ENCODE measurements at regions not wholly inside any gene's neighbourhood (a gene's known extent, or its start where the extent isn't known, plus 50 kb on each side); places are given as distances from the start of the nearest gene placed in this dataset.

DNA sequence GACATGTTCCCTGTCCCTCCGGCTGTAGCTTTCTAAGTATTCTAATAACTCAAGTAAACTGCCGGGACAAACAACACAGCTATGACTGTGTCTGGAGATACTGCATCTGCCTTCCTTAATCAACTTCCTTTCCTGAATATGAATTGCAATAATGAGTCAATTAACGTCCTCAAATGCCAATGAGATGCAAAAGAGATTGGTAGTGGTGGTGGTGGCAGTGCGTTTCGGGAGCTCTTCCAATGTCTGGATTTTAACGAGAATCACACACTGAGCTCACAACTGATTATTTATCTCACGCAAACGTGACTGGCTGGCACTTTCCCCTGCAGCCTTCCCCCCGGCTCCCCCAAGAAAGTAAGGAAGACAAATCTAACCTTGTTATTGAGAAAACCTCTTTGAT, 226.1 kb upstream of the GK2 start:
- DNase-seq (ENCODE audit: insufficient read length, low spot score) (no peak), FAIRE-seq (no peak)
- no peak for TF ChIP-seq POLR2AphosphoS5 (IDR thresholded peaks at IDR 0.05; ENCODE audit: low read depth, low read length)
- no peak for TF ChIP-seq TAF1 (IDR thresholded peaks at IDR 0.05; ENCODE audit: low read depth, low read length)
- TF ChIP-seq POU2F2 (IDR thresholded peaks at IDR 0.05; ENCODE audit: low read depth, low read length): no peak
- no peak for TF ChIP-seq POLR2A (IDR thresholded peaks at IDR 0.05; ENCODE audit: low read depth, low read length)
- no peak for TF ChIP-seq SPI1 (IDR thresholded peaks at IDR 0.05; ENCODE audit: low read depth, low read length)
- TF ChIP-seq PAX5 (IDR thresholded peaks at IDR 0.05; ENCODE audit: insufficient read depth, low read length, severe bottlenecking): no peak

GRCh38 chr4:79632114-79632513, 224.1 kb upstream of the GK2 start:
- TF ChIP-seq PAX5 (IDR thresholded peaks at IDR 0.05; ENCODE audit: insufficient read depth, low read length, severe bottlenecking) (no peak), SPI1 (IDR thresholded peaks at IDR 0.05; ENCODE audit: low read depth, low read length) (no peak), TAF1 (IDR thresholded peaks at IDR 0.05; ENCODE audit: low read depth, low read length) (no peak), POLR2AphosphoS5 (IDR thresholded peaks at IDR 0.05; ENCODE audit: low read depth, low read length) (no peak), POLR2A (IDR thresholded peaks at IDR 0.05; ENCODE audit: low read depth, low read length) (no peak), POU2F2 (IDR thresholded peaks at IDR 0.05; ENCODE audit: low read depth, low read length) (no peak)
- FAIRE-seq: no peak

GRCh38 chr4:79626611-79627010, 218.6 kb upstream of the GK2 start:
- no peak for DNase-seq (ENCODE audit: insufficient read length, low spot score)
- FAIRE-seq: no peak
- TF ChIP-seq SPI1 (IDR thresholded peaks at IDR 0.05; ENCODE audit: low read depth, low read length): no peak
- no peak for TF ChIP-seq TAF1 (IDR thresholded peaks at IDR 0.05; ENCODE audit: low read depth, low read length)
- TF ChIP-seq POU2F2 (IDR thresholded peaks at IDR 0.05; ENCODE audit: low read depth, low read length): no peak

More at GRCh38 chr4:79632114-79632513, 224.1 kb upstream of the GK2 start:
- DNase-seq (ENCODE audit: insufficient read length, low spot score): no peak

- TF ChIP-seq POLR2A (IDR thresholded peaks at IDR 0.05; ENCODE audit: low read depth, low read length) (no peak), TAF1 (IDR thresholded peaks at IDR 0.05; ENCODE audit: low read depth, low read length) (no peak), PAX5 (IDR thresholded peaks at IDR 0.05; ENCODE audit: insufficient read depth, low read length, severe bottlenecking) (no peak), SPI1 (IDR thresholded peaks at IDR 0.05; ENCODE audit: low read depth, low read length) (no peak), POU2F2 (IDR thresholded peaks at IDR 0.05; ENCODE audit: low read depth, low read length) (no peak), POLR2AphosphoS5 (IDR thresholded peaks at IDR 0.05; ENCODE audit: low read depth, low read length) (no peak)
- DNase-seq (ENCODE audit: insufficient read length, low spot score) (no peak), FAIRE-seq (no peak)
These were observed 218.1 kb upstream of the GK2 start for GRCh38 chr4:79626101-79626500.

GRCh38 chr4:79625361-79625760, 217.3 kb upstream of the GK2 start:
- DNase-seq (ENCODE audit: insufficient read length, low spot score) (no peak), FAIRE-seq (no peak)
- TF ChIP-seq TAF1 (IDR thresholded peaks at IDR 0.05; ENCODE audit: low read depth, low read length): no peak
- no peak for TF ChIP-seq SPI1 (IDR thresholded peaks at IDR 0.05; ENCODE audit: low read depth, low read length)
- no peak for TF ChIP-seq PAX5 (IDR thresholded peaks at IDR 0.05; ENCODE audit: insufficient read depth, low read length, severe bottlenecking)
- no peak for TF ChIP-seq POU2F2 (IDR thresholded peaks at IDR 0.05; ENCODE audit: low read depth, low read length)
- TF ChIP-seq POLR2AphosphoS5 (IDR thresholded peaks at IDR 0.05; ENCODE audit: low read depth, low read length): no peak
- no peak for TF ChIP-seq POLR2A (IDR thresholded peaks at IDR 0.05; ENCODE audit: low read depth, low read length)

DNA sequence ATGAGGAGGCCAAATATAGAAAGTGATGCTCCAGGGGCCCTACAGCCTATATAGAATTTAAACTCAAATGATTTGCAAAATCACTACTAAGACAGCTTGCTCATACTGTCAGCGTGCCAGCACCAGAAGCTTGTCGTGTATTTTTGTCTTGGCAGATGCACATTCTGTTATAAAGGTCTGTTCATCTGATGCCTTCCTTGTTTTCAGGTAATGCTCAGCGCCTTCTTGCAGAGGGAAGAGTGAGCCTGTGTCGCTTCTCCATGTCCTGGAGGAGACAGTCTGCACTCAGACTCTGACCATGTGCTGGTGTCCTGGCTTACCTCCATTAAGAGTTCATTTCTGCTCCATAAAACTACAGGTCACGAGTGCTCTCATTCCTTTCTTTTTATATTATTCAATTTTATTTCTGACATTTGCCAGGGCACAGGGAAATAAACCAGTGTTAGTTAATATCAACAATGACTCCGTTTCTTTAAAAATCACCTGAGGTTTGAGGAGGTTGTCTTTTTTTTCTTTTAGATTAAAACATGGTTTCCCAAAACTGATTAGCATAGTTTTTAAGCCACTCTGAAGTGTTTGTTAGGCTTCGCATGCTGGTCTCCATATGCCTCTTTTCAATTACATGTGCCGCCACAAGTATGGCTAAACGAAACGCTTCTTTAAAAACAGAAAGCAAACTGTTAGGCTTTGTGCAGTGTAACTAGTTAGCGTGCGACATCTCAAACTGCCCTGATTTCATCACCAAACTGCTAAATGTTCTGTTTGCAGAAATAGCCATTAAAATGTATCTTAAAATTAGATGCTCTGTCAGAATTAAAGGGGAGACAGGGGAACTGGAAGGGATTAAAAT, 215.2 kb upstream of the GK2 start:
- DNase-seq (ENCODE audit: insufficient read length, low spot score) (no peak), FAIRE-seq (no peak)
- TF ChIP-seq POU2F2 (IDR thresholded peaks at IDR 0.05; ENCODE audit: low read depth, low read length) (no peak), POLR2AphosphoS5 (IDR thresholded peaks at IDR 0.05; ENCODE audit: low read depth, low read length) (no peak), PAX5 (IDR thresholded peaks at IDR 0.05; ENCODE audit: insufficient read depth, low read length, severe bottlenecking) (no peak), POLR2A (IDR thresholded peaks at IDR 0.05; ENCODE audit: low read depth, low read length) (no peak), SPI1 (IDR thresholded peaks at IDR 0.05; ENCODE audit: low read depth, low read length) (no peak), TAF1 (IDR thresholded peaks at IDR 0.05; ENCODE audit: low read depth, low read length) (no peak)

- TF ChIP-seq POLR2A (IDR thresholded peaks at IDR 0.05; ENCODE audit: low read depth, low read length): no peak
- no peak for TF ChIP-seq POU2F2 (IDR thresholded peaks at IDR 0.05; ENCODE audit: low read depth, low read length)
- no peak for TF ChIP-seq POLR2AphosphoS5 (IDR thresholded peaks at IDR 0.05; ENCODE audit: low read depth, low read length)
- TF ChIP-seq PAX5 (IDR thresholded peaks at IDR 0.05; ENCODE audit: insufficient read depth, low read length, severe bottlenecking): no peak
- no peak for TF ChIP-seq SPI1 (IDR thresholded peaks at IDR 0.05; ENCODE audit: low read depth, low read length)
- TF ChIP-seq TAF1 (IDR thresholded peaks at IDR 0.05; ENCODE audit: low read depth, low read length): no peak
- FAIRE-seq: no peak
- no peak for DNase-seq (ENCODE audit: insufficient read length, low spot score)
These were observed 213.0 kb upstream of the GK2 start for GRCh38 chr4:79621061-79621460.

- FAIRE-seq (no peak), DNase-seq (ENCODE audit: insufficient read length, low spot score) (no peak)
- TF ChIP-seq PAX5 (IDR thresholded peaks at IDR 0.05; ENCODE audit: insufficient read depth, low read length, severe bottlenecking): no peak
- TF ChIP-seq TAF1 (IDR thresholded peaks at IDR 0.05; ENCODE audit: low read depth, low read length): no peak
- no peak for TF ChIP-seq SPI1 (IDR thresholded peaks at IDR 0.05; ENCODE audit: low read depth, low read length)
- TF ChIP-seq POLR2A (IDR thresholded peaks at IDR 0.05; ENCODE audit: low read depth, low read length): no peak
- TF ChIP-seq POU2F2 (IDR thresholded peaks at IDR 0.05; ENCODE audit: low read depth, low read length): no peak
- no peak for TF ChIP-seq POLR2AphosphoS5 (IDR thresholded peaks at IDR 0.05; ENCODE audit: low read depth, low read length)
These were observed 212.6 kb upstream of the GK2 start for GRCh38 chr4:79620617-79621016.

GRCh38 chr4:79613269-79613935, 205.4 kb upstream of the GK2 start:
- TF ChIP-seq POU2F2 (IDR thresholded peaks at IDR 0.05; ENCODE audit: low read depth, low read length) (no peak), TAF1 (IDR thresholded peaks at IDR 0.05; ENCODE audit: low read depth, low read length) (no peak)

More at GRCh38 chr4:79613269-79613935, 205.4 kb upstream of the GK2 start:
- no peak for DNase-seq (ENCODE audit: insufficient read length, low spot score)
- FAIRE-seq: no peak
